DOHH2 (cell line): ENCODE measurements at regions not wholly inside any gene's neighbourhood (a gene's known extent, or its start where the extent isn't known, plus 50 kb on each side); places are given as distances from the start of the nearest gene placed in this dataset.

ENCODE experiments used
- H3F3A ChIP-seq: fragments of 200-600 bp; sonication (generic), shearing (Covaris generic); 2 replicates; pipeline ENCODE4 v1.6.0; 2016; ENCODE audit warnings: antibody characterized with exemption, mild to moderate bottlenecking; ENCODE audit not compliant: control insufficient read depth, insufficient read depth
- H3K27ac ChIP-seq: fragments of 200-600 bp; sonication (generic); 2 replicates; pipeline ENCODE4 v1.5.1; 2014; ENCODE audit warnings: low read depth, mild to moderate bottlenecking, low read length, moderate library complexity
- H3K27me3 ChIP-seq: fragments of 200-600 bp; sonication (generic); 2 replicates; pipeline ENCODE4 v1.6.1; 2014; ENCODE audit warnings: mild to moderate bottlenecking, low read length, mixed read lengths; ENCODE audit not compliant: control insufficient read depth
- H3K36me3 ChIP-seq: fragments of 200-600 bp; sonication (generic); 2 replicates; pipeline ENCODE4 v1.6.1; 2014; ENCODE audit warnings: mild to moderate bottlenecking, low read length, moderate library complexity, mixed read lengths; ENCODE audit not compliant: control insufficient read depth
- H3K4me1 ChIP-seq: fragments of 200-600 bp; sonication (generic); 2 replicates; pipeline ENCODE4 v1.6.1; 2014; ENCODE audit warnings: mild to moderate bottlenecking, low read length, mixed read lengths; ENCODE audit not compliant: control insufficient read depth
- H3K4me2 ChIP-seq: fragments of 200-600 bp; sonication (generic); 2 replicates; pipeline ENCODE4 v1.6.0; 2014; ENCODE audit warnings: mild to moderate bottlenecking, low read length, moderate library complexity
- H3K4me3 ChIP-seq: fragments of 200-600 bp; sonication (generic); 2 replicates; pipeline ENCODE4 v1.5.1; 2014; ENCODE audit warnings: mild to moderate bottlenecking, low read length, mixed read lengths
- H3K79me2 ChIP-seq: fragments of 200-600 bp; sonication (generic); 2 replicates; pipeline ENCODE4 v1.6.1; 2014; ENCODE audit warnings: mild to moderate bottlenecking, low read length, mixed read lengths; ENCODE audit not compliant: control insufficient read depth
- H3K9me2 ChIP-seq: fragments of 200-600 bp; sonication (generic); replicated peaks from 2 replicates; pipeline ENCODE4 v1.6.1; 2014; ENCODE audit warnings: mild to moderate bottlenecking, low read length, mixed read lengths; ENCODE audit not compliant: control insufficient read depth
- H3K9me3 ChIP-seq: fragments of 200-600 bp; sonication (generic); 2 replicates; pipeline ENCODE4 v1.6.1; 2014; ENCODE audit warnings: antibody characterized with exemption, low read length, mixed read lengths; ENCODE audit not compliant: control insufficient read depth, insufficient read depth
- H4K20me1 ChIP-seq: fragments of 200-600 bp; sonication (generic); 2 replicates; pipeline ENCODE4 v1.6.0; 2014; ENCODE audit warnings: low read depth, mild to moderate bottlenecking, antibody characterized with exemption, low read length, moderate library complexity; ENCODE audit not compliant: control insufficient read depth, insufficient read depth
- EZH2phosphoT487 ChIP-seq: fragments of 200-600 bp; sonication (generic); IDR thresholded peaks from 2 replicates; pipeline ENCODE4 v1.6.1; 2017; ENCODE audit warnings: borderline replicate concordance, mild to moderate bottlenecking, antibody characterized with exemption, low read length, moderate library complexity, mixed read lengths
- TF ChIP-seq, protein P1 (sequence below): fragments of 200-600 bp; sonication (generic); IDR thresholded peaks from one replicate; pipeline ENCODE4 v1.5.1; 2014; ENCODE audit warnings: antibody characterized with exemption, mild to moderate bottlenecking, low read depth, low read length; ENCODE audit not compliant: poor library complexity, severe bottlenecking

DNA sequence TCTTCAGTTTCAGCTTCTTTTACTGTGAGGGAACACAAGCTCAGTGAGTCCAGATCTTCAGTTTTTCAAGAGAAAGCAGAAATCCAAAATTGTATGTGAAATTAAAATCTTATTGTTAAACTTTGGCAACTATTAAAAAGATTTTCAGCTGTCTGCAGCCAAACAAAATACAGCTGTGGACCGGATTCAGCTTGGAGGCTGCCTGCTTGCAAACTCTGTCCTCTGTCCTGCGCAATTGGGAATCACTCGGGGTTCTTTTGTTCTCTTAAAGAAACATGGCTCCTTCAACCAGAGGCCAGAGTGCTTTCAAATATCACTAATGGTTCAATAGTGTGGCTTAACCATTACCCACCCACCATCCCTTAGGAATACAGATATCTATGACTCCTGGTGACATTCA is 201.2 kb downstream of the CHIC2 start:
- Histone ChIP-seq H3K4me2 (no peak overlapping the region), H3K79me2 (no peaks in the 10 kb centered on the region), H3K9me3 (no peaks in the 10 kb centered on the region), H3F3A (no peaks in the 10 kb centered on the region), H3K27me3 (no peaks in the 10 kb centered on the region), H3K9me2 (no peaks in the 10 kb centered on the region), H3K27ac (no peak overlapping the region), H3K36me3 (no peaks in the 10 kb centered on the region), H4K20me1 (no peaks in the 10 kb centered on the region), H3K4me3 (no peak overlapping the region), H3K4me1 (no peaks in the 10 kb centered on the region)
- TF ChIP-seq EZH2phosphoT487 = no peak
- TF ChIP-seq, protein P1, sequence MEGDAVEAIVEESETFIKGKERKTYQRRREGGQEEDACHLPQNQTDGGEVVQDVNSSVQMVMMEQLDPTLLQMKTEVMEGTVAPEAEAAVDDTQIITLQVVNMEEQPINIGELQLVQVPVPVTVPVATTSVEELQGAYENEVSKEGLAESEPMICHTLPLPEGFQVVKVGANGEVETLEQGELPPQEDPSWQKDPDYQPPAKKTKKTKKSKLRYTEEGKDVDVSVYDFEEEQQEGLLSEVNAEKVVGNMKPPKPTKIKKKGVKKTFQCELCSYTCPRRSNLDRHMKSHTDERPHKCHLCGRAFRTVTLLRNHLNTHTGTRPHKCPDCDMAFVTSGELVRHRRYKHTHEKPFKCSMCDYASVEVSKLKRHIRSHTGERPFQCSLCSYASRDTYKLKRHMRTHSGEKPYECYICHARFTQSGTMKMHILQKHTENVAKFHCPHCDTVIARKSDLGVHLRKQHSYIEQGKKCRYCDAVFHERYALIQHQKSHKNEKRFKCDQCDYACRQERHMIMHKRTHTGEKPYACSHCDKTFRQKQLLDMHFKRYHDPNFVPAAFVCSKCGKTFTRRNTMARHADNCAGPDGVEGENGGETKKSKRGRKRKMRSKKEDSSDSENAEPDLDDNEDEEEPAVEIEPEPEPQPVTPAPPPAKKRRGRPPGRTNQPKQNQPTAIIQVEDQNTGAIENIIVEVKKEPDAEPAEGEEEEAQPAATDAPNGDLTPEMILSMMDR = no peak

DNA sequence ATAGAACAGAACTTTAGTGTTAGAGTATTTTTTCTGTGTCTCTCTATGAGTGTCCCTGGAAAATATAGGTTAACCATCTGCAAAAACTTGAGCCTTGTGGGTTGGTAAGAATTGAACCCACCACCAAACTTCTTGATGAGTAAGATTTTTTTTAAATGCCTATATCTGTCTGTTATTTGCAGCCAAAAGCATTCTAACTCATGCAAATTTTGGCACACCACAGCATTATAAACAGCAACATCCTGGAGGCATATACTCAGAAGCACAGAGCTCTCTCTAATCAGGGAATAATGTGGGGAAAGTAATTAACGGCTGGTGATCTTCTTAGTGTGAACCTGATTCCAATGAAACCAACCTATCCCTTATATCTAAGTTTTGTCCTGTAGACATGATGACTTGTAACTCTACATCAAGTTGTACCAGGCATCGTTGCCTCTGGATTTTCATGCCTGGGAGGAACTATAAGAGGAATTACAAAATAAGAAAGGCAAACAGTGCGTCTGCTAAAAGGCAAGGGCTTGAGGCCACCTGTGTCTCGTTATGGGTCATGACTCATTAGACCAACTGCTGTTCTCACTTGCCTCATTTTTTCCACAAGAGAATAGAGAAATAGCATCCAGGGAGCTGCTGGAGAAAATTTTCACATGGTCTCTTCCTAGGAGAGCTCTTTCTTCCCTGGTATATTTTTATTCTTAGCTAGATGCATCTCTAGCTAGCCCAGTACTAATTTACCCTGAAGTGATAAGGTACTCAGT is 202.4 kb downstream of the CHIC2 start:
- Histone ChIP-seq H3K9me2 (no peaks in the 10 kb centered on the region), H3K27ac (no peak overlapping the region)

DNA sequence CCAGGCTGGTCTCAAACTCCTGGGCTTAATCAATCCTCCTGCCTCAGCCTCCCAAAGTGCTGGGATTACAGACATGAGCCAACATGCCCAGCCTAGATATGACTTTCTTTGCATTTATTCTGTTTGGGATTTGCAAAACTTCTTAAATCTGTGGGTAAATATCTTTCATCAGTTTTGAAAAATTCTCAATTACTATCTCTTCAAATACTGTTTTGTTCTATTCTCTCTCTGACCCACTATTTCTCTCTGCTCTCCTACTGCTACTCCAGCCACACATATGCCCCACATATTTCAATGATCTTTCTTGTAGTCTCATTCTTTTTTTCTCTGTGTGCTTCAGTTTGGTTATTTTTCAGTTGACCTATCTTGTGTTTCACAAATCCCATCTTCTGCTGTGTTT is 205.1 kb downstream of the CHIC2 start:
- no peaks in the 10 kb centered on the region for H3K27me3 ChIP-seq
- H3K4me3 ChIP-seq = no peak overlapping the region
- H3F3A ChIP-seq = no peaks in the 10 kb centered on the region
- H3K9me3 ChIP-seq = no peaks in the 10 kb centered on the region
- peaks cover 18% of the 10 kb centered on the region for H3K4me1 ChIP-seq
- no peak overlapping the region for H3K4me2 ChIP-seq
- TF ChIP-seq, protein P1 = no peak
- TF ChIP-seq EZH2phosphoT487 = no peak
- H4K20me1 ChIP-seq = no peaks in the 10 kb centered on the region
- no peaks in the 10 kb centered on the region for H3K79me2 ChIP-seq
- no peaks in the 10 kb centered on the region for H3K9me2 ChIP-seq
- H3K27ac ChIP-seq = no peak overlapping the region
- no peaks in the 10 kb centered on the region for H3K36me3 ChIP-seq

More for the DNA sequence above, 202.4 kb downstream of the CHIC2 start:
- no peaks in the 10 kb centered on the region for H3K36me3 ChIP-seq
- H3K27me3 ChIP-seq = no peaks in the 10 kb centered on the region
- no peak overlapping the region for H3K4me3 ChIP-seq
- no peak overlapping the region for H3K4me2 ChIP-seq
- no peaks in the 10 kb centered on the region for H3F3A ChIP-seq
- no peaks in the 10 kb centered on the region for H3K9me3 ChIP-seq
- no peaks in the 10 kb centered on the region for H4K20me1 ChIP-seq
- no peaks in the 10 kb centered on the region for H3K79me2 ChIP-seq
- no peaks in the 10 kb centered on the region for H3K4me1 ChIP-seq
- TF ChIP-seq EZH2phosphoT487 = no peak
- TF ChIP-seq, protein P1 = no peak
